ENCODE measurements at regions not wholly inside any gene's neighbourhood (a gene's known extent, or its start where the extent isn't known, plus 50 kb on each side); places are given as distances from the start of the nearest gene placed in this dataset.

GRCh38 chr11:129546266-129546665, 170.6 kb downstream of the BARX2 start:
- TF ChIP-seq POLR2AphosphoS5 (IDR thresholded peaks at IDR 0.05) (no peak), CTCF (IDR thresholded peaks at IDR 0.05) (no peak), EP300 (IDR thresholded peaks at IDR 0.05) (no peak), POLR2A (IDR thresholded peaks at IDR 0.05) (no peak)

Data from stomach (tissue), 4 donors.